Testis (tissue), 2 donors: ENCODE measurements at regions not wholly inside any gene's neighbourhood (a gene's known extent, or its start where the extent isn't known, plus 50 kb on each side); places are given as distances from the start of the nearest gene placed in this dataset.
"Not testable (repeated sequence)": the region's sequence is repeated elsewhere in the genome, so short reads cannot be mapped to it uniquely, and the experiment has no call there.

Experiments used
- DNase-seq: peaks from one replicate; pipeline ENCODE4 v3.0.0-alpha.2; 2019
- H3K27ac ChIP-seq, 2 donors: fragments of 200-600 bp; sonication (generic); one replicate each; pipeline ENCODE4 v1.5.1; 2019
- H3K27me3 ChIP-seq: fragments of 200-600 bp; sonication (generic); one replicate; pipeline ENCODE4 v1.5.1; 2019
- H3K36me3 ChIP-seq: fragments of 200-600 bp; sonication (generic); one replicate; pipeline ENCODE4 v1.5.1; 2017; ENCODE audit warnings: low read depth; ENCODE audit errors: missing control alignments
- H3K4me1 ChIP-seq: fragments of 200-600 bp; sonication (generic); one replicate; pipeline ENCODE4 v1.5.1; 2019
- H3K4me3 ChIP-seq, 2 donors: fragments of 200-600 bp; sonication (generic); one replicate each; pipeline ENCODE4 v1.5.1; 2017 to 2019
- H3K9me3 ChIP-seq: fragments of 200-600 bp; sonication (generic); one replicate; pipeline ENCODE4 v1.5.1; 2017
- POLR2A ChIP-seq: fragments of 450-650 bp; IDR thresholded peaks from one replicate; pipeline ENCODE4 v1.6.1; 2017; ENCODE audit warnings: antibody characterized with exemption, mild to moderate bottlenecking, moderate library complexity
- WGBS, 2 donors: methylation state at CpG; one replicate each; pipeline ENCODE4 v1.1.5; 2018; 5-methylcytosine and 5-hydroxymethylcytosine counted together
- intact Hi-C: fragments of 100-400 bp; cut with DNase I; formaldehyde crosslinking; loops from one replicate; pipeline ENCODE4 v1.15.1; 2023; ENCODE audit warnings: low total_unique reads
- TF ChIP-seq, protein P1 (sequence below), 3 experiments: fragments of 450-650 bp in 2 of 3; fragments of 200-600 bp in 1 of 3; sonication (generic) in 1 of 3; IDR thresholded peaks; one replicate each; pipeline ENCODE4 v1.5.1; 2016 to 2019; ENCODE audit warnings: antibody characterized with exemption in 3 of 3, mild to moderate bottlenecking in 2 of 3, moderate library complexity in 1 of 3

DNA sequence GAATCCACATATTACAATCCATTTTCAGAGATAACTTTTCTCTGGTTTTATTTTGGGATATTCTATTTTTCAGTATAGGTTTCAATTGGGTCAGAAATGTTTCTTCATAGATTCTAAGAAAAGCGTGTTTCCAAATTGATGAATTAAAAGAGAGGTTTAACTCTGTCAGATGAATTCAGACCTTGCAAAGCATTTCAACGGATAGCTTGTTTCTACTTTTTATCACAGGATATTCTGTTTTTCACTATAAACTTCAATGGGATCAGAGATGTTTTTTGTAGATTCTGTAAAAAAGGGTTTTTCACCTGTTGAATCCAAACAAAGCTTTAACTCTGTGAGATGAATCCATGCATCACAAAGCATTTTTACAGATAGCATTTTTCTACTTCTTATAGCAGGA, 1498.1 kb downstream of the UQCRFS1 start:
- no peaks in the 10 kb centered on the region for H3K36me3 ChIP-seq
- H3K9me3 ChIP-seq, result no peaks in the 10 kb centered on the region
- peak overlapping the region; percentile 19 to 42 for H3K27ac ChIP-seq
- no peak for TF ChIP-seq POLR2A
- TF ChIP-seq, protein P1, sequence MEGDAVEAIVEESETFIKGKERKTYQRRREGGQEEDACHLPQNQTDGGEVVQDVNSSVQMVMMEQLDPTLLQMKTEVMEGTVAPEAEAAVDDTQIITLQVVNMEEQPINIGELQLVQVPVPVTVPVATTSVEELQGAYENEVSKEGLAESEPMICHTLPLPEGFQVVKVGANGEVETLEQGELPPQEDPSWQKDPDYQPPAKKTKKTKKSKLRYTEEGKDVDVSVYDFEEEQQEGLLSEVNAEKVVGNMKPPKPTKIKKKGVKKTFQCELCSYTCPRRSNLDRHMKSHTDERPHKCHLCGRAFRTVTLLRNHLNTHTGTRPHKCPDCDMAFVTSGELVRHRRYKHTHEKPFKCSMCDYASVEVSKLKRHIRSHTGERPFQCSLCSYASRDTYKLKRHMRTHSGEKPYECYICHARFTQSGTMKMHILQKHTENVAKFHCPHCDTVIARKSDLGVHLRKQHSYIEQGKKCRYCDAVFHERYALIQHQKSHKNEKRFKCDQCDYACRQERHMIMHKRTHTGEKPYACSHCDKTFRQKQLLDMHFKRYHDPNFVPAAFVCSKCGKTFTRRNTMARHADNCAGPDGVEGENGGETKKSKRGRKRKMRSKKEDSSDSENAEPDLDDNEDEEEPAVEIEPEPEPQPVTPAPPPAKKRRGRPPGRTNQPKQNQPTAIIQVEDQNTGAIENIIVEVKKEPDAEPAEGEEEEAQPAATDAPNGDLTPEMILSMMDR (IDR thresholded peaks at IDR 0.05), result no peak
- intact Hi-C loops, result no loop called here
- H3K4me1 ChIP-seq, result no peaks in the 10 kb centered on the region
- WGBS, 2 donors, result 48 to 49% methylated on average over 2 of the region's 2 CpGs
- no peak overlapping the region for H3K4me3 ChIP-seq
- no peaks in the 10 kb centered on the region for H3K27me3 ChIP-seq
- DNase-seq, result no peak

DNA sequence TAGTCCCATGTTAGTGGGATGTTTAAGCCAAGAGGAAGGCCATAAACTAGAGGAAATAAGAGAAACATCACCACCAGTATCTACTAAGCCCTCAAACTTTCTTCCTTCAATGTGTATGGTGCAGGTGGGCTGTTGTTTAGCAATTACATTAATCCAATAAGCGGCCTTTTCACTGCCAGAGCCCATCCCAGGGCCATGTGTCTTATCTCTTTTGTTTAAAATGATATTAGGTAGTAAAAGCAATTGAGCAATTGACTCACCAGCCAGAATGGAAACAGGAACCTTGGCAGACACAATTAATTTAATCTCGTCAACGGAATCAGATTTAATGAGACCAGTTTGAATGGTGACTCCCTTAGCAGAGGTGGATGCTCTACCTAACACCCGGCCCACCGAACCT, 1503.5 kb downstream of the UQCRFS1 start:
- no peaks in the 10 kb centered on the region for H3K36me3 ChIP-seq
- H3K4me1 ChIP-seq, result no peaks in the 10 kb centered on the region
- no peaks in the 10 kb centered on the region for H3K27me3 ChIP-seq
- no peak overlapping the region for H3K27ac ChIP-seq
- intact Hi-C loops, result no loop called here
- TF ChIP-seq POLR2A, result no peak
- TF ChIP-seq, protein P1 (IDR thresholded peaks at IDR 0.05), result no peak
- no peak overlapping the region for H3K4me3 ChIP-seq
- DNase-seq, result no peak
- H3K9me3 ChIP-seq, result no peaks in the 10 kb centered on the region
- WGBS, 2 donors, result 66 to 75% methylated on average over 5 of the region's 5 CpGs

DNA sequence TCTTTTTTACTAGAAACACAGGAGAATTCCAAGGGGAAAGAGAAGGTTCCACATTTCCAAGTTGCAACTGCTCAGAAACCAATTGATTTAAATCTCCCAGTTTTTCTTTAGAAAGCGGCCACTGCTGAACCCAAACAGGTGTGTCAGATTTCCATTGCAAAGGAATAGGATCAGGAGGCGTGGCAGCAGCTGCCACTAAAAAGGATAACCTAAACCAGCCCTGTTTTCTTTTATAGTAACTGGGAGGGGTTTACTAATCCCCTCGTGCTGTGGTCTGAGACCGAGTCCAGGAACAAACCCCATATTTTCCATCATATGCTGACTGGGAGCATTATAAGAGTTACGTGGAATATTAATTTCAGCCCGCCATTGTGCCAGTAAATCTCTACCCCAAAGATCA, 1504.0 kb downstream of the UQCRFS1 start:
- H3K27me3 ChIP-seq, H3K4me1 ChIP-seq, intact Hi-C loops, H3K27ac ChIP-seq, DNase-seq, H3K4me3 ChIP-seq, H3K9me3 ChIP-seq, H3K36me3 ChIP-seq: not testable (repeated sequence)
- WGBS, 2 donors, result 74 to 77% methylated on average over 6 of the region's 6 CpGs

DNA sequence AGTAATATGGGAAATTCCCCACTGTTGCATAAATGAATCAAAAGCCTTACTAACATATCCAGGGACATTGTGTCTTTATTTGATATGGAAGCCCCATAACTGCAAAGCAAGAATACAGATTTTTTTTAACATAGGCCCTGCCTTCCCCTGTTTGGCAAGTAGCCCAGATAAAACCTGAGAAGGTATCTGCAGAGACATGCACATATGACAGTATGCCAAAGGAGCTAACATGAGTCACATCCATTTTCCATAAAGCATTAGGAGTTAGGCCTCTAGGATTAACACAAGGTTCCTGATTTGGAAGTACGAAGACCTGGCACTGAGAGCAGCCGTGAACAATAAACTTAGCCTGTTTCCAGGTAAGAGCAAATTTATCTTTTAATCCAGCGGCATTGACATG, 1505.9 kb downstream of the UQCRFS1 start:
- H3K36me3 ChIP-seq, H3K4me1 ChIP-seq, intact Hi-C loops, H3K4me3 ChIP-seq, H3K9me3 ChIP-seq, DNase-seq, H3K27me3 ChIP-seq, H3K27ac ChIP-seq: not testable (repeated sequence)
- 89 to 90% methylated on average over 3 of the region's 3 CpGs for WGBS, 2 donors

DNA sequence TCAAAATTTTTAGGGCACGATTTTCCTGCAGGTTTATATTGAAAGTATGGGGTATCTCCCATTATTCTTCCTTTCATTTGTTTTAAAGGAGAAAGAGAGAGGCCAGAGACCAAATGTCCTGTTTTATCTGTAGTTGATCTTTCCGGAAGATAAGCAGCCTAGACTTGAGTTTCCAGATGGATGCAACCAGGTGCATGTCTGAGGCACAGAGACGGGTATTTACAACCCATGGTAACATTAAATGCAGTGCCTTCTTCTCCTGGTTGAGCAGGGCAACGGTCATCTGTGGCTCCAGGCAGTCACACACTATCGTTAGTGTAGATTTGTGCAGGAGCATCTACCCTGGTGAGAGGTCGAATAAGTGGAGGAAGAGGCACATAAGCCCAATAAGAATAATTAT, 1507.1 kb downstream of the UQCRFS1 start:
- Histone ChIP-seq H3K27me3 (no peaks in the 10 kb centered on the region), H3K27ac (no peak overlapping the region), H3K9me3 (peaks cover 3% of the 10 kb centered on the region), H3K36me3 (no peaks in the 10 kb centered on the region), H3K4me1 (no peaks in the 10 kb centered on the region), H3K4me3 (no peak overlapping the region)
- TF ChIP-seq, protein P1 (IDR thresholded peaks at IDR 0.05), result no peak
- no peak for TF ChIP-seq POLR2A
- WGBS, 2 donors, result 46 to 52% methylated on average over 6 of the region's 6 CpGs
- no peak for DNase-seq
- intact Hi-C loops, result no loop called here

DNA sequence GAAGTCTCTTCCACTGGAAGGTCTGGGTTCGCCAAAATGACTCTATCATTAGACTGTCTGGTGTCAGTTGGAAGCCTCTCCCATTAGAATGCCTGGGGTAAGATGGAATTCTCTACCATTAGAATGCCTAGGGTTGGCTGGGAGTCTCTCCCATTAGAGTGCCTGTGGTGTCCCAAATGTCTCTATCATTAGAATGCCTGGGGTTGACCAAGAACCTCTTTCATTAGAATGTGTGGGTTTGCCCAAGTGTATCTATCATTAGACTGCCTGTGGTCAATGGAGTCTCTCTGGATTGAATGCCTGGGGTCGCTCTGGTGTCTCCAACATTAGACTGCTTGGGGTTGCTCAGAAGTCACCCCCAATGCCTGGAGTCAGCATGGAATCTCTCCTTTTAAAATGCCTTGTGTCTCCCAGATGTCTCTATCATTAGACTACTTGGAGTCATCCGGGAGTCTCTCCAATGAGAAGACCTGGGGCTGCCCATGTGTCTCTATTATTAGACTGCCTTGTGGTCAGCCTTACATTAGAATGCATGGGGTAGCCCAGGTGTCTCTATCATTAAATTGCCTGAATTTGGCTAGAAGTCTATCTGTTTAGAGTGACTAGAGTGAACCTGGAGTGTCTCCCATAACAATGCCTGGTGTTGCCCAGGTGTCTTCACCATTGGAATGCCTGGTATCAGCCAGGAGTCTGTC, 1518.4 kb downstream of the UQCRFS1 start:
- H3K4me3 ChIP-seq, result no peak overlapping the region
- no peaks in the 10 kb centered on the region for H3K4me1 ChIP-seq
- no peak for TF ChIP-seq POLR2A
- TF ChIP-seq, protein P1 (IDR thresholded peaks at IDR 0.05), result no peak
- no peak for DNase-seq
- no peaks in the 10 kb centered on the region for H3K9me3 ChIP-seq
- intact Hi-C loops, result no loop called here
- H3K27me3 ChIP-seq, result no peaks in the 10 kb centered on the region
- H3K27ac ChIP-seq, result no peak overlapping the region
- 43 to 66% methylated on average over 3 of the region's 3 CpGs for WGBS, 2 donors
- H3K36me3 ChIP-seq, result no peaks in the 10 kb centered on the region
